T47D (cell line): ENCODE measurements at regions not wholly inside any gene's neighbourhood (a gene's known extent, or its start where the extent isn't known, plus 50 kb on each side); places are given as distances from the start of the nearest gene placed in this dataset.
"Not testable (repeated sequence)": the region's sequence is repeated elsewhere in the genome, so short reads cannot be mapped to it uniquely, and the experiment has no call there.

ENCODE experiments used
- DNase-seq, 2 experiments: peaks; one replicate each; pipeline versions ENCODE4 v3.0.0 to v3.0.0-alpha.2; 2011 to 2012; ENCODE audit warnings: low read depth in 1 of 2, low spot score in 1 of 2
- JUND ChIP-seq: IDR thresholded peaks from 2 replicates; pipeline ENCODE4 v1.6.1; 2012; ENCODE audit warnings: low read depth
- in situ Hi-C: cut with HindIII; loops from 2 replicates; pipeline ENCODE4 v1.10.0; 2016; ENCODE audit warnings: low sequenced_read_pairs, low pct_unique_long_range_greater_than_20kb

DNA sequence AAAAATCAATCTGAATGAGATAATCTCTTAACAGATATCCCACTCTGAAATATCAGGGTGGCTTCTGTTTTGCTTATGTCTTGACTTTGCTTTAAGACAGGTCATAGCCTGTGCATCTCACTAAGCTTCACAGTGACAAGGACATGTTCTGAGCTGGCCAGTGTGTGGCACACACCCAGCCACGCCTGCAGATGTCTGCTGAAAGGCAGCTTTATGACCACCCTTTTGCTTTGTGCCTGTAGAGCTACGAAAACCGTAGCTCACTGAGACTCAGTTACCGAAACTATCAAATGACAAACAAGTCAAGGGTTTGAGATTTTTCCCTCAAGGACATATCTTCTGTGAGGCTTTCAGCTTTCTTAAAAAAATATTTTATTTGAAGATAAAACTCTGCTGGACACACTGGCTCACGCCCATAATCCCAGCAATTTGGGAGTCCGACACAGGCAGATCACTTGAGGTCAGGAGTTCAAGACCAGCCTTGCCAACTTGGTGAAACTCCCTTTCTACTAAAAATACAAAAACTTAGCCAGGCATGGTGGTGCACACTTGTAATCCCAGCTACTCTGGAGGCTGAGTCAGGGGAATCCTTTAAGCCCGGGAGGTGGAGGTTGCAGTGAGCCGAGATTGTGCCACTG lies 233.2 kb downstream of the SPATA31A1 start:
- in situ Hi-C loops: no loop called here
- TF ChIP-seq JUND: no peak

GRCh38 chr9:39604089-39604488 lies 248.6 kb downstream of the SPATA31A1 start:
- DNase-seq, in situ Hi-C loops: not testable (repeated sequence)

More for the DNA sequence above, 233.2 kb downstream of the SPATA31A1 start:
- no peak for DNase-seq

DNA sequence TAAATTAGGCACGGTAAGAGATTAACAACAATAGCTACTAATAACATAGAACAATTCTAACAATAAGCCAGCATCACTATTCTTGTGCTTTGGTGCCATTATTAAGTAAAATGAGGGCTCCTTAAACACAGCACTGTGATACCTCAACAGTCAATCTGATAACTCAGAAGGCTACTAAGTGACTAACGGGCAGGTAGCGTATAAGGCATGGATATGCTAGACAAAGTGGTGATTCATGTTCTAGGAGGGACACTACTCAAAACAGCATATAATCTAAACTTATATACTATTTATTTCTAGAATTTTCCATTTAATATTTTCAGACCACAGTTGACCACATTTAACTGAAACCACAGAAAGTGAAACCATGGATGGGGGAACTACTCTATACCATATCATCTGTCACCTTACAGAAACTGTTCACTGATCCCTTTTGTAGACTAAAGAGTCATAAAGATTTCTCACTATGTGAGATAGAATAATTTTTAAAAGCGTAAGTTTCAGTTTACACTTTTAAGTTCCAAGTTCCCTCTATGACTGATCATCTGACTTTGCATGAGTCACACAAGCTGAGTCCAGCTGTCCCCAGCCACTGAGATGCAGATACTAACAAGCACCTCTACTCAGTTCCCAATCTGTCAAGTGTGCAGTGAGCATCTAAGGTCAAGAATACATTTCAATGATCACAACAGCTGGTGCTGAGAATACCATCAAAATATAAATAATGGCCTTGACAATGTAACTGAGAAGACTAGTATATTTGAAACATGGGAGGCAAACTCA lies 256.2 kb downstream of the SPATA31A1 start:
- in situ Hi-C loops, DNase-seq: not testable (repeated sequence)

- in situ Hi-C loops, DNase-seq: not testable (repeated sequence)
Observed at GRCh38 chr9:39616480-39616879, 261.0 kb downstream of the SPATA31A1 start.

DNA sequence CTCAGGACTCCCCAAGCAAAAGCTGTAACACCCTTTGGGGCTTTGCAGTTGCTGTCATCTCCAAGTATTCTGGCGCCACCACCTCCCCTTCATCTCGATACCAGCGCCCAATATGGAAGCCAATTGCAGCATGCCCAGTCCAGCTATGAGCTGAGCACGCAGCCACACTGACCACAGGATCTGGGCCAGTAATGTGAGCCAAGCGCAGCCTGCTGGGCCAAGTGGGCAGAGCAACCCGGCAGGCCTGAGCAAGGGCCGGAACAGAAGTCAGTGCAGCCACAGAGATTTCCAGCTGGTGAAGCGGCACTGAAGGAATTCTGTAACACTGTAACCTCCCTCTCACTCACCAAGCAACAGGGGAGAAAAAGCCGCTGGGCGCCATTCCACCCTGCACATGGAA lies 268.6 kb downstream of the SPATA31A1 start:
- DNase-seq, in situ Hi-C loops: not testable (repeated sequence)

DNA sequence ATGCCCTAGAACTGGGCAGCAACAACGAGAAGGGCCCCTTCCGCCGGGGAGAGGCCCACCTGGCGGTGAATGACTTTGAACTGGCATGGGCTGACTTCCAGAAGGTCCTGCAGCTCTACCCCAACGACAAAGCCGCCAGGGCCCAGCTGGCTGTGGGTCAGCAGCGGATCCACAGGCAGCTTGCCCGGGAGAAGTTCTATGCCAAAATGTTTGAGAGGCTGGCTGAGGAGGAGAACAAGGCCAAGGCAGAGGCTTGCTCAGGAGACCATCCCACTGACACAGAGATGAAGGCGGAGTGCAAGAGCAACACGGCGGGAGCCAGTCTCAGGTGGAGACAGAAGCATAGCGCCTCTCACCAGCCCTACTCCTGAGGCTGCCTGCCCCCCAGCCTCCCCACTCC lies 276.6 kb downstream of the SPATA31A1 start:
- in situ Hi-C loops, DNase-seq: not testable (repeated sequence)

- DNase-seq, in situ Hi-C loops: not testable (repeated sequence)
Observed at GRCh38 chr9:39649029-39649428, 293.6 kb downstream of the SPATA31A1 start.

DNA sequence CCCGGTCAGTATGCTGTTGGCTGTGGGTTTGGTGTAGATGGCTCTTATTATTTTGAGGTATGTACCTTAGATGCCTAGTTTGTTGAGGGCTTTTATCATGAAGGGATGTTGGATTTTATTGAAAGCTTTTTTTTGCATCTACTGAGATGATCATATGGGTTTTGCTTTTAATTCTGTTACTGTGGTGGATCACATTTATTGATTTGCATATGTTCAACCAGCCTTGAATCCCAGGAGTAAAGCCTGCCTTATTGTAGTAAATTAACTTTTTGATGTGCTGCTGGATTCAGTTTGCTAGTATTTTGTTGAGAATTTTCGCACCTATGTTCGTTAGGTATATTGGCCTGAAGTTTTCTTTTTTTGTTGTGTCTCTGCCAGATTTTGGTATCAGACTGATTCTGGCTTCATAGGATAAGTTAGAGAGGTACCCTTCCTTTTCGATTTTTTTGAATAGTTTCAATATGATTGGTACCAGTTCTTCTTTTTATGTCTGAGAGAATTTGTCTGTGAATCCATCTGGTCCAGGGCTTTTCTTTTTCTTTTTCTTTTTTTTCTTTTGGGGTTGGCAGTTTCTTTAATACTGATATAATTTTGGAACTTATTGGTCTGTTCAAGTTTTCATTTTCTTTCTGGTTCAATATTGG lies 301.6 kb downstream of the SPATA31A1 start:
- DNase-seq, in situ Hi-C loops: not testable (repeated sequence)

DNA sequence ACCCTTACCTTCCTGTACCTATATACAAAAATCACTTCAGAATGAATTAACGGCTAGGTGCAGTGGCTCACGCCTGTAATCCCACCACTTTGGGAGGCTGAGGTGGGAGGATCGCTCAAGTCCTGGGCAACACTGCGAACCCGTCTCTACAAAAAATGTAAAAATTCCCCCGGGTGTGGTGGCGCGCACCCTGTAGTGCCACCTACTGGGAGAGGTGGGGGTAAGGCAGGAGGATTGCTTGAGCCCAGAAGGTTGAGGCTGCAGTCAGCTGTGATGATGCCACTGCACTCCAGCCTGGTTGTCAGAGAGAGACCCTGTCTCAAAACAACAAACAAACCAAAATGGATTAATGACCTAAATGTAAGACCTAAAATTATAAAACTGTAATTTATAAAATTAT lies 307.6 kb downstream of the SPATA31A1 start:
- in situ Hi-C loops, DNase-seq: not testable (repeated sequence)

DNA sequence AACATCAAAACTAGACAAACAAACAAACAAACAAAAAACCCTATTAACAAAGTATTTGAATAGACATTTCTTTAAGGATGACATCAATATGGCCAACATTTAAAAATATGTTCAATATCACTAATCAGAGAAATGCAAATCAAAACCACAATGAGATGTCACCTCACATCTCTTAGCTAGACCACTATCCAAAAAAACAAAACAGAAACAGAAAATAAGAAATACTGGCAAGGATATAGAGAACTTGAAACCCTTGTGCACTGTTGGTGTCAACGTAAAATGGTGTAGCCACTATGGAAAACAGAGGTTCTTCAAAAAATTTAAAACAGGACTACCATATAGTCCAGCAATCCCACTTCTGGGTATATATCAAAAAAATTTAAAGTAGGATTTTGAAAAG lies 308.2 kb downstream of the SPATA31A1 start:
- in situ Hi-C loops, DNase-seq: not testable (repeated sequence)

DNA sequence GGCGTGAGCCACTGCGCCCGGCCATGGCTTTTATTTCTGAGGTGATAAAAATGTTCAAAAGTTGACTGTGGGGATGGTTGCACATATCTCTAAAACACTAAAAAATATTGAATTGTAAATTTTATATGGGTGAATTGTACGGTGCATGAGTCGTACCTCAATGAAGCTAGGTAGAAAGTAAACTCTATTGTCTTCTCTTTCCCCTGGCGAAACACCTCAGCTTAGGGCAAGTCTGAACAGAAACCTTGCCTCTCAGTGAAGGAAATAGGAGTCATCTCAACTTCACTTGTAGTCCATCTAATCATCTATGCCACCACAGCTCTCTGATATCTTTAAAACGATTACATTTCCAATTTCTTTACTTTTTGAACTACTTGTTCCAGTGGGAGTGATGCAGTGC lies 309.6 kb downstream of the SPATA31A1 start:
- DNase-seq, in situ Hi-C loops: not testable (repeated sequence)

DNA sequence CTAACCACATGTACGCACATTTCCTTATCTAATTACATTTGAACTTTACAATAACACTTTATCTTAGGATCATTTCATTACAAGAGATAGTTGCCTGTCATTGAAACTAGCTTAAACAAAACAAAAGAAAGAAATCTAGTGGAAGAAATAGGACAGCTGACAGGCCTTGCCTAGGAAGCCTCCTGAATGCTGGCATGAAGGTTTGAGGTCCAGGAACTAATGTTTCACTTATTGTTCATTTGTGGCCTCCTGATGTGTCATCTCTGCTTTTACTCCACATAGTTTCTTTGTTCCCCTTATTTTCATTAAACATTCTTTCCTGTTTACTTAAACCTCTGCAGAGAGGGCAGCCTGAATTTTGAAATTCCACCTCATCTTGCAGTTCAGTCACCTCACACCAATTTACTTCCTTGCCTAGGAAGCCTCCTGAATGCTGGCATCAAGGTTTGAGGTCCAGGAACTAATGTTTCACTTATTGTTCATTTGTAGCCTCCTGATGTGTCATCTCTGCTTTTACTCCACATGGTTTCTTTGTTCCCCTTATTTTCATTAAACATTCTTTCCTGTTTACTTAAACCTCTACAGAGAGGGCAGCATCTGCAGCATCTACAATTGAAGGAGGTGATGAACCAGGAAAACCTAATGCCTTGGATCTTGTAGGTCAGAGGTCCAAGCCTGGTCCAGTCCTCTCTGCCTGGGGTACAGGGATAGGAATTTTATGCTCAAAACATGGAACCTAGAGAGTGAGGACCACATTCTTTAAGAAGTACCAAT lies 319.2 kb downstream of the SPATA31A1 start:
- in situ Hi-C loops, DNase-seq: not testable (repeated sequence)

- in situ Hi-C loops, DNase-seq: not testable (repeated sequence)
Observed at GRCh38 chr9:39675211-39675553, 319.7 kb downstream of the SPATA31A1 start.

- in situ Hi-C loops, DNase-seq: not testable (repeated sequence)
Observed at GRCh38 chr9:39678534-39679263, 323.2 kb downstream of the SPATA31A1 start.

- DNase-seq, in situ Hi-C loops: not testable (repeated sequence)
Observed at GRCh38 chr9:39680694-39681401, 325.4 kb downstream of the SPATA31A1 start.

DNA sequence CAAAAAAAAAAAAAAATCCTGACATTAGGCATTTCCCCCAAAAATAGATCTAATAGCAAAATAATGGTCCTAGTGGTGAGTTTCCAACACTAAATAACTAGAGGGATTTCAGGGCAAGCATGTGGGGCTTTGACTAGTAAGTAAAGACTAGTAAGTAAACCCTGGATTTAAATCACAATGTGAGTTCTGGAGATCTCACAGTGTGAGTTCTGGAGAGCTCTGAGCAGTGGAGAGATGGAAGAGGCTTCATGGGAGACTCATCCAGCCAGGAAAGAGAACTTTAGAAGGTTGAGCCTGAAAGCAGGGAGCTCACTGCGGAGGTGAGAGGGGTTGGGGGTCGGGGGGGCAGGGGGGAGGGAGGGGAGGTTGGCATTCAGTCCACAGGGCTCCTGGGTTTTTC lies 373.4 kb downstream of the SPATA31A1 start:
- in situ Hi-C loops, DNase-seq: not testable (repeated sequence)

DNA sequence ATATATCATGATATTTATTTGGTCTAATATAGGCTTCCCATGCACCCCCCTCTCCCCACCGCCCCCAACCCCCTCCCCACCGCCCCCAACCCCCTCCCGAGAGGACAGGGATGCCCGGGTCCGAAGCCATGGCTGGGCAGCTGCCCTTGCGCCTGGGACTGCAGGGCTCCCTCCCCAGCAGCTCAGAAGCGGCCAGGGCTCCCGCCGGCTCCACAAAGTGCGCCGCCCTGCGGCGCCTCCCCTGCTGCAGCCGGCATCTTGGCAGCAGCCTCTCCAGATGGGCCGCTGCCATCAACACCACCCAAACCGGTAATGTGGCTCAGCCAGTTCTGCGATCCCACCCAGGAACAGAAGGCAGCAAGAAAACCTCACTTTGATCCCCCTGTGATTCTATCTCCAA lies 389.4 kb downstream of the SPATA31A1 start:
- in situ Hi-C loops, DNase-seq: not testable (repeated sequence)
